Breast epithelium (tissue), 3 donors: ENCODE measurements at regions not wholly inside any gene's neighbourhood (a gene's known extent, or its start where the extent isn't known, plus 50 kb on each side); places are given as distances from the start of the nearest gene placed in this dataset.

ENCODE experiments used
- POLR2A ChIP-seq: fragments of 450-650 bp; IDR thresholded peaks from one replicate; pipeline ENCODE4 v1.6.1; 2016; ENCODE audit warnings: antibody characterized with exemption, mild to moderate bottlenecking, moderate library complexity
- POLR2AphosphoS5 ChIP-seq, 3 donors: sonication (generic); formaldehyde crosslinking; IDR thresholded peaks; one replicate each; pipeline ENCODE4 v1.6.1; 2017; ENCODE audit warnings: antibody characterized with exemption in 3 of 3
- TF ChIP-seq, protein P1 (sequence below), 3 donors: fragments of 450-650 bp; IDR thresholded peaks; one replicate each; pipeline ENCODE4 v1.5.1; 2016 to 2017; ENCODE audit warnings: antibody characterized with exemption in 3 of 3, mild to moderate bottlenecking in 3 of 3, moderate library complexity in 3 of 3

DNA sequence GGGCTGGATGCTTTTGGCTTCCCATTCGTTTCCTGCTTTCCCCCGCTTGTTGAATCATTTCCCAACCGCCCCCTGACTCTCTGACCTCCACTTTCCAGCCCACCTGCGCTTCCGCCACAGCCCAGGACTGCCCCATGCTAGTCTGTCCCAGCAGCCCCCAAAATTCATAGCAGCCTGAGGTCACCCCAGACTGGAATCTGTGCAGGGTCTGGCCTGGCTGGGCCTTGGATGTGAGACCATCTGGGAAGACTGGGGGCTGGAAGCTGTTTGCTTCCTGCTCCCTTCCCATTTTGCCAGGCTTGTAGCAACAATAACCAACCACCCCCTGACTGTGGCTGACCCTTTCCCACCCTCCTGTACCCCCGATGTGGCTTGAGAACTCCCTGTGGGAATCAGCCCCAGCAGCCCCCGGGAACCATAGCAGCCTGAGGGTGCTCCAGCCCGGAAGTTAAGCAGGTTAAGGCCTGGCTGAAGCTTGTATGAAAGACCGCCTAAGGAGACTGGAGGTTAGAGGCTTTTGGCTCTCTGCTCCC is 2290.8 kb downstream of the TP53TG3F start:
- TF ChIP-seq, protein P1, sequence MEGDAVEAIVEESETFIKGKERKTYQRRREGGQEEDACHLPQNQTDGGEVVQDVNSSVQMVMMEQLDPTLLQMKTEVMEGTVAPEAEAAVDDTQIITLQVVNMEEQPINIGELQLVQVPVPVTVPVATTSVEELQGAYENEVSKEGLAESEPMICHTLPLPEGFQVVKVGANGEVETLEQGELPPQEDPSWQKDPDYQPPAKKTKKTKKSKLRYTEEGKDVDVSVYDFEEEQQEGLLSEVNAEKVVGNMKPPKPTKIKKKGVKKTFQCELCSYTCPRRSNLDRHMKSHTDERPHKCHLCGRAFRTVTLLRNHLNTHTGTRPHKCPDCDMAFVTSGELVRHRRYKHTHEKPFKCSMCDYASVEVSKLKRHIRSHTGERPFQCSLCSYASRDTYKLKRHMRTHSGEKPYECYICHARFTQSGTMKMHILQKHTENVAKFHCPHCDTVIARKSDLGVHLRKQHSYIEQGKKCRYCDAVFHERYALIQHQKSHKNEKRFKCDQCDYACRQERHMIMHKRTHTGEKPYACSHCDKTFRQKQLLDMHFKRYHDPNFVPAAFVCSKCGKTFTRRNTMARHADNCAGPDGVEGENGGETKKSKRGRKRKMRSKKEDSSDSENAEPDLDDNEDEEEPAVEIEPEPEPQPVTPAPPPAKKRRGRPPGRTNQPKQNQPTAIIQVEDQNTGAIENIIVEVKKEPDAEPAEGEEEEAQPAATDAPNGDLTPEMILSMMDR (IDR thresholded peaks at IDR 0.05), result no peak
- no peak for TF ChIP-seq POLR2A
- no peak for TF ChIP-seq POLR2AphosphoS5 (IDR thresholded peaks at IDR 0.05)
